Esophagus squamous epithelium (tissue), 5 donors: ENCODE measurements at regions not wholly inside any gene's neighbourhood (a gene's known extent, or its start where the extent isn't known, plus 50 kb on each side); places are given as distances from the start of the nearest gene placed in this dataset.

ENCODE experiments used
- DNase-seq: peaks from one replicate; lab custom pipeline; 2025; lab: John Stamatoyannopoulos, UW
- H3K27ac ChIP-seq, 4 donors: fragments of 200-600 bp; sonication (generic); one replicate each; pipeline ENCODE4 v1.5.1; 2016 to 2019; ENCODE audit warnings: mild to moderate bottlenecking in 1 of 4
- H3K27me3 ChIP-seq, 4 donors: fragments of 200-600 bp; sonication (generic); 1 replicate in 3 of 4; 2 replicates in 1 of 4; pipeline versions ENCODE4 v1.5.1 to v1.6.0; 2017 to 2021; ENCODE audit warnings: antibody characterized with exemption in 1 of 4
- H3K36me3 ChIP-seq, 3 donors: fragments of 200-600 bp; sonication (generic); one replicate each; pipeline ENCODE4 v1.5.1; 2016 to 2019
- H3K4me1 ChIP-seq, 3 donors: fragments of 200-600 bp; sonication (generic); one replicate each; pipeline ENCODE4 v1.5.1; 2017 to 2019
- H3K4me3 ChIP-seq, 4 donors: fragments of 200-600 bp; sonication (generic); 1 replicate in 3 of 4; 2 replicates in 1 of 4; pipeline ENCODE4 v1.5.1; 2016 to 2019; ENCODE audit warnings: mild to moderate bottlenecking in 2 of 4, moderate library complexity in 1 of 4
- H3K9me3 ChIP-seq, 3 donors: fragments of 200-600 bp; sonication (generic); one replicate each; pipeline ENCODE4 v1.5.1; 2016 to 2019
- POLR2A ChIP-seq, 4 donors: fragments of 450-650 bp; IDR thresholded peaks; one replicate each; pipeline ENCODE4 v1.6.1; 2017; ENCODE audit warnings: antibody characterized with exemption in 4 of 4, mild to moderate bottlenecking in 4 of 4, moderate library complexity in 3 of 4
- WGBS, 2 donors: methylation state at CpG; one replicate each; pipeline ENCODE4 v1.1.5; 2018; 5-methylcytosine and 5-hydroxymethylcytosine counted together
- intact Hi-C: fragments of 100-400 bp; cut with DNase I; formaldehyde crosslinking; loops from one replicate; pipeline ENCODE4 v1.15.0; 2022
- TF ChIP-seq, protein P1 (sequence below), 6 experiments: fragments of 450-650 bp in 4 of 6; fragments of 200-600 bp in 2 of 6; sonication (generic) in 2 of 6; IDR thresholded peaks; one replicate each; pipeline ENCODE4 v1.5.1; 2016 to 2019; ENCODE audit warnings: antibody characterized with exemption in 6 of 6, mild to moderate bottlenecking in 4 of 6, moderate library complexity in 4 of 6
- donor health status: DM: yes; HTN: yes; CAD: no.

DNA sequence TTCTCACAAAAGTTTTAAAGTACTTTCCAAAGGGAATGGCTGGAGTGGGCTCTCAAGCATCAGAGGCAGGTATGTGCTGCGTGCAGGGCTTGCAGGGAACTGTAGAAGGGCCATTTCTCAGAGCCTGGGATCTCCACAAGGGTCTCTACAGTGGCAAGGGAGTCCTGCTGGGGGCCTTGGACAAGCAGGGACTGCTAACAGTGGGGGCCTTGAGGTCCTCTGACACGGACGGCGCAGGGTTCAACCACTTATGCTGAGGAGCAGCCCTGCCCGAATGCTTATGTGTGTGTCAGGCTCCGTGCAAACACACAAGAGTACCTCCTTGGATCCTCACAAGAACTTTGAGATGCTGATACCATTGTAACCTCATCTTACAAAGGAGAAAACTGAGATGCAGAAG, 342.1 kb upstream of the COBL start:
- intact Hi-C loops: no loop called here
- H3K4me1 ChIP-seq: no peaks in the 10 kb centered on the region
- H3K9me3 ChIP-seq: no peaks in the 10 kb centered on the region
- H3K27ac ChIP-seq: no peak overlapping the region
- DNase-seq: no peak
- H3K36me3 ChIP-seq: no peaks in the 10 kb centered on the region
- WGBS, 2 donors: 66 to 100% methylated on average over 1 to 6 of the region's 6 CpGs
- H3K4me3 ChIP-seq: no peak overlapping the region
- H3K27me3 ChIP-seq: peaks cover 0 to 15% (median 0%) of the 10 kb centered on the region in 4 donors
- TF ChIP-seq, protein P1, sequence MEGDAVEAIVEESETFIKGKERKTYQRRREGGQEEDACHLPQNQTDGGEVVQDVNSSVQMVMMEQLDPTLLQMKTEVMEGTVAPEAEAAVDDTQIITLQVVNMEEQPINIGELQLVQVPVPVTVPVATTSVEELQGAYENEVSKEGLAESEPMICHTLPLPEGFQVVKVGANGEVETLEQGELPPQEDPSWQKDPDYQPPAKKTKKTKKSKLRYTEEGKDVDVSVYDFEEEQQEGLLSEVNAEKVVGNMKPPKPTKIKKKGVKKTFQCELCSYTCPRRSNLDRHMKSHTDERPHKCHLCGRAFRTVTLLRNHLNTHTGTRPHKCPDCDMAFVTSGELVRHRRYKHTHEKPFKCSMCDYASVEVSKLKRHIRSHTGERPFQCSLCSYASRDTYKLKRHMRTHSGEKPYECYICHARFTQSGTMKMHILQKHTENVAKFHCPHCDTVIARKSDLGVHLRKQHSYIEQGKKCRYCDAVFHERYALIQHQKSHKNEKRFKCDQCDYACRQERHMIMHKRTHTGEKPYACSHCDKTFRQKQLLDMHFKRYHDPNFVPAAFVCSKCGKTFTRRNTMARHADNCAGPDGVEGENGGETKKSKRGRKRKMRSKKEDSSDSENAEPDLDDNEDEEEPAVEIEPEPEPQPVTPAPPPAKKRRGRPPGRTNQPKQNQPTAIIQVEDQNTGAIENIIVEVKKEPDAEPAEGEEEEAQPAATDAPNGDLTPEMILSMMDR (IDR thresholded peaks at IDR 0.05): no peak
- no peak for TF ChIP-seq POLR2A (IDR thresholded peaks at IDR 0.05)

DNA sequence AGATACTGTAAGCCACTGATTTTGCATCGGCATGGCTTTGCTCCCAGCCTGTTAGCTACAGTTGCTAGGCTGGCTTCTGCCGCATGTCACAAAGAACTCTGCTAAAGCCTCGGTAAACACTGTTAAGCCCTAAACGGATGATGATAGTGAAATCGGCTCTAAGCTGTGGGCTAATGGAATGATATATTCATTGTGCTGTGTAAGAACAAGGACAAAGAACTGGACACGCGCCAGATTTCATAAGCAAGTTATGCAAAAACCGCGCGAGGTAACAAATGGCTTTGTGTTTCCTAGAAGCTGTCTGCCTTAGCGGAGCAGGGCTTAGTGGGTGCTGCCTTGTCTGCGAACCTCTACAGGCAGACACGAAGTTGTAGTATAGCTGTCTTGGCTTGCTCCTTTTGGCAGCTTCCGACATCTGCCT, 331.3 kb upstream of the COBL start:
- intact Hi-C loops: no loop called here
- Histone ChIP-seq H3K9me3 (no peaks in the 10 kb centered on the region), H3K4me3 (no peak overlapping the region), H3K4me1 (peaks cover 3 to 18% (median 5%) of the 10 kb centered on the region in 3 donors), H3K27ac (peak overlapping the region in 1 of 4 donors; percentile 46), H3K36me3 (no peaks in the 10 kb centered on the region), H3K27me3 (peaks cover 0 to 47% (median 0%) of the 10 kb centered on the region in 4 donors)
- TF ChIP-seq, protein P1 (IDR thresholded peaks at IDR 0.05): no peak
- no peak for TF ChIP-seq POLR2A (IDR thresholded peaks at IDR 0.05)
- no peak for DNase-seq
- 15 to 20% methylated on average over 13 to 14 of the region's 14 CpGs for WGBS, 2 donors

DNA sequence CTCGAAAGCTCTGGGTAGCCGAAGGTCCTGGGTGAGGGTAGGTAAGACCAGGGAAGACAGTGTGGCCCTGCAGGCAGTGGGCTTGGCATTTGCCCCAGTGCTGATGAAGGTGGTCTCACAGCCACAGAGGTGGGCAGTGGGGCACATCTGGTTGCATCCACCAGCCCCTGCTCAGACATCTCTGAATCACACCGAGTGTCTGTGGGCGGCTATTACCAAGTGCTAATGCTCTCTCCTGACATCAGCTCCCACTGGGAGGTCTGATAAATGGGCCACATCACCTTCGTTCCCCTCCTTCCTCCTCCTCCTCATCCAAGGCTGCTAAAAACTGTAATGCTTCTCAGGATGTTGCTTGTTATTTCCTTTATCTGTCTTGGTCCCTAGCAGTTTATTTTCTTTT, 330.9 kb upstream of the COBL start:
- intact Hi-C loops: no loop called here
- DNase-seq: no peak
- TF ChIP-seq, protein P1 (IDR thresholded peaks at IDR 0.05): no peak
- no peak for TF ChIP-seq POLR2A (IDR thresholded peaks at IDR 0.05)

DNA sequence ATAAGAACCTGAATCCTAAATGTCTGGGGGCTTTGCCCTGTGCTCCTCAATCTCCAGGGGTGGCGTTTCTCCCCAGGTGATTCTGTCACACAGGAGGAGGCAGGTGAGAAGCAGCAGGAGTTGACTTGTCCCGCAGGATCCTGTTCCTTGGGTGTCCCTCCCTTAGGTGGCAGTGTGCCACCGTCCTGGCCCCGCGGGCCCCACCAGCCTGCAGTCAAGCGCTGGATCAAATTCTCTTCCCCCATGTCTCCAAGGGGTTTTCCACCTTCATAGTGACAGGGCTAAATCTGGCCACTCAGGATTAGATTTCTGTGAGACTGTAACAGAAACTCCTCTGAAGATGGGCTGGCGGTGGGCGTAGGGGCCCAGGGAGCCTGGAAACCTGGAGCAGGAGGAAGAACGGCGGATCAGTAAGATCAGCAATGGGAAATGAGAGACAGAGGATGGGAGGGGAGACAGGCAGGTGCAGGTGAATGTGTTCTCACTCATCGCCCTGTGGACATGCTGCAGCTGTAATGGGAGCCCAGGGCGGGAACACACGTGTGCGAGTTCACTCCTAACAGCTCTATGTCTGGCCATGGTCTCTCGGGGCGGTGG, 329.2 kb upstream of the COBL start:
- no peak for DNase-seq

More for the DNA sequence above, 330.9 kb upstream of the COBL start:
- peaks cover 3 to 18% (median 5%) of the 10 kb centered on the region in 3 donors for H3K4me1 ChIP-seq
- H3K27ac ChIP-seq: peak overlapping the region in 2 of 4 donors; percentile 25
- H3K36me3 ChIP-seq: no peaks in the 10 kb centered on the region
- H3K4me3 ChIP-seq: no peak overlapping the region
- peaks cover 0 to 49% (median 0%) of the 10 kb centered on the region in 4 donors for H3K27me3 ChIP-seq
- no peaks in the 10 kb centered on the region for H3K9me3 ChIP-seq
- 40 to 43% methylated on average over 5 of the region's 5 CpGs for WGBS, 2 donors

DNA sequence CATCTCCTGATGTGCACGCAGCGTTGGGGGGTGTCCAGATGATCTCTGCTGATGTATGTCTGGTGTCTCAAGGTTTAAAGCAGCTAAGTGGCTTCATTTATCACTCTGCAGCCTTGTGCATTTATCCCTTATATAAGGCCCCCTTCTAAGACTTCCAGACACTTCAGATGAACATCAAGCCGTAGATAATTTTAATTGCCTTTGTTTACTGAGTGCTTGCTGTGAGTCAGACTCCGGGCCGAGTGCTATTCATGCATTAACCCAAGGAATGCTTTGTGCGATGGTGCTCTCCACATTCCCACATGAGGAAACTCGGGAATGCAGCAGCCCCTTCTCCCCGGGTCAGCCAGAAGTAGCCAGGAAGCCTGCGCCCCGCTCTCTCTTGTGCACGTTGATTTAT, 328.6 kb upstream of the COBL start:
- no peaks in the 10 kb centered on the region for H3K9me3 ChIP-seq
- H3K4me3 ChIP-seq: no peak overlapping the region
- no peak overlapping the region for H3K27ac ChIP-seq
- H3K36me3 ChIP-seq: no peaks in the 10 kb centered on the region
- no peak for DNase-seq
- TF ChIP-seq, protein P1 (IDR thresholded peaks at IDR 0.05): no peak
- TF ChIP-seq POLR2A (IDR thresholded peaks at IDR 0.05): no peak
- 38 to 64% methylated on average over 9 to 11 of the region's 11 CpGs for WGBS, 2 donors
- peaks cover 3 to 18% (median 5%) of the 10 kb centered on the region in 3 donors for H3K4me1 ChIP-seq
- peaks cover 0 to 60% (median 0%) of the 10 kb centered on the region in 4 donors for H3K27me3 ChIP-seq
- intact Hi-C loops: no loop called here

More for the DNA sequence above, 329.2 kb upstream of the COBL start:
- Histone ChIP-seq H3K27me3 (peaks cover 0 to 60% (median 0%) of the 10 kb centered on the region in 4 donors), H3K4me3 (no peak overlapping the region), H3K27ac (no peak overlapping the region), H3K9me3 (no peaks in the 10 kb centered on the region), H3K36me3 (no peaks in the 10 kb centered on the region), H3K4me1 (peaks cover 3 to 18% (median 5%) of the 10 kb centered on the region in 3 donors)
- TF ChIP-seq, protein P1 (IDR thresholded peaks at IDR 0.05): no peak
- TF ChIP-seq POLR2A (IDR thresholded peaks at IDR 0.05): no peak
- WGBS, 2 donors: 84 to 86% methylated on average over 11 to 16 of the region's 16 CpGs
- intact Hi-C loops: no loop called here
